MCF 10A (cell line): ENCODE measurements at regions not wholly inside any gene's neighbourhood (a gene's known extent, or its start where the extent isn't known, plus 50 kb on each side); places are given as distances from the start of the nearest gene placed in this dataset.

Source experiments
- BruUV-seq: library from RNA; stranded (reverse); fragments of 400-500 nt; replicated peaks from 2 replicates; lab custom pipeline; 2021; lab: Mats Ljungman, UMichigan
- CTCF ChIA-PET: fragments of 300-600 bp; sonication (Branson Sonifier 250); formaldehyde crosslinking; extraction: SDS; loops from one replicate; lab custom pipeline; 2021; ENCODE audit warnings: antibody characterized with exemption, inconsistent platforms; lab: Yijun Ruan, JAX
- POLR2A ChIA-PET: fragments of 300-600, 350-650 bp; sonication (Branson Sonifier 250); formaldehyde crosslinking; extraction: SDS; loops from one replicate; lab custom pipeline; 2020; ENCODE audit warnings: antibody characterized with exemption, inconsistent platforms; lab: Yijun Ruan, JAX
- DNase-seq: peaks from one replicate; pipeline ENCODE4 v3.0.0-alpha.2; 2018; ENCODE audit not compliant: unreplicated experiment
- H3K27ac Mint-ChIP-seq: one replicate; pipeline ENCODE4 v1.8.0; 2022; ENCODE audit warnings: mild to moderate bottlenecking, low read depth, mixed read lengths; ENCODE audit not compliant: unreplicated experiment
- H3K27me3 Mint-ChIP-seq: one replicate; pipeline ENCODE4 v1.8.0; 2022; ENCODE audit warnings: mixed read lengths; ENCODE audit not compliant: insufficient read depth, unreplicated experiment
- H3K36me3 Mint-ChIP-seq: one replicate; pipeline ENCODE4 v1.8.0; 2022; ENCODE audit warnings: mild to moderate bottlenecking, moderate library complexity, mixed read lengths; ENCODE audit not compliant: insufficient read depth, unreplicated experiment
- H3K4me1 Mint-ChIP-seq: one replicate; pipeline ENCODE4 v1.8.0; 2022; ENCODE audit warnings: mixed read lengths; ENCODE audit not compliant: insufficient read depth, unreplicated experiment
- H3K4me3 Mint-ChIP-seq: one replicate; pipeline ENCODE4 v1.8.0; 2022; ENCODE audit warnings: mild to moderate bottlenecking, moderate library complexity, mixed read lengths; ENCODE audit not compliant: unreplicated experiment
- H3K9me3 Mint-ChIP-seq: one replicate; pipeline ENCODE4 v1.8.0; 2022; ENCODE audit warnings: mixed read lengths; ENCODE audit not compliant: unreplicated experiment
- intact Hi-C: fragments of 100-400 bp; cut with micrococcal nuclease; formaldehyde crosslinking; loops from 2 replicates; pipeline ENCODE4 v1.14.1; 2022
- TF ChIP-seq, protein P1 (sequence below): fragments of 200-600 bp; IDR thresholded peaks from one replicate; pipeline ENCODE4 v1.8.0; 2022; ENCODE audit warnings: antibody characterized with exemption, mild to moderate bottlenecking; ENCODE audit not compliant: unreplicated experiment

DNA sequence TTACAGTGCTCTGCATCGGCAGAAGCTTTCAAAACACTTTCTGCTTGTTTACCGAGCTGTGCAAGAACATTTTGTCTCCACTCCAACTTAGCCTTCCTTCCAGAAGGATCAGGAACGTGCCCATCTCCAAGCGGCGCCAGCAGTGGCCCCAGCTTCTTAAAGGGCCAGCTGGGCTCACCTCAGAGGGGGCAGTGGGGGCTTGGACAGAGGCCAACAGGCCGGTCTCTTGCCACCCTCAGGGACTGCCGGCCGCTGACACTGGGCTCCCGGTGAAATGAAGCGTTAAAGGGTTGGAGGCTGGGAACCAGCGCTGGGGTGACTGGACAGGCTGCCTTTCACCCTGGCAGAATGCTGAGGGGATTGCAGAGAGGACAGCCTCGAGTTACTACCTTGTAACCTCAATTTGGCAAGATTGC is 67.0 kb upstream of the RNU6ATAC start:
- no peak overlapping the region for H3K4me3 Mint-ChIP-seq
- H3K9me3 Mint-ChIP-seq, result no peaks in the 10 kb centered on the region
- no peak overlapping the region for H3K27ac Mint-ChIP-seq
- POLR2A ChIA-PET, result interaction anchor here (1.1 kb wide), 1 partner anchor 59 kb away, joined by 3 read pairs; no protein-coding TSS in a partner anchor
- peaks cover 31% of the 10 kb centered on the region for H3K27me3 Mint-ChIP-seq
- CTCF ChIA-PET, result no interaction called here
- TF ChIP-seq, protein P1, sequence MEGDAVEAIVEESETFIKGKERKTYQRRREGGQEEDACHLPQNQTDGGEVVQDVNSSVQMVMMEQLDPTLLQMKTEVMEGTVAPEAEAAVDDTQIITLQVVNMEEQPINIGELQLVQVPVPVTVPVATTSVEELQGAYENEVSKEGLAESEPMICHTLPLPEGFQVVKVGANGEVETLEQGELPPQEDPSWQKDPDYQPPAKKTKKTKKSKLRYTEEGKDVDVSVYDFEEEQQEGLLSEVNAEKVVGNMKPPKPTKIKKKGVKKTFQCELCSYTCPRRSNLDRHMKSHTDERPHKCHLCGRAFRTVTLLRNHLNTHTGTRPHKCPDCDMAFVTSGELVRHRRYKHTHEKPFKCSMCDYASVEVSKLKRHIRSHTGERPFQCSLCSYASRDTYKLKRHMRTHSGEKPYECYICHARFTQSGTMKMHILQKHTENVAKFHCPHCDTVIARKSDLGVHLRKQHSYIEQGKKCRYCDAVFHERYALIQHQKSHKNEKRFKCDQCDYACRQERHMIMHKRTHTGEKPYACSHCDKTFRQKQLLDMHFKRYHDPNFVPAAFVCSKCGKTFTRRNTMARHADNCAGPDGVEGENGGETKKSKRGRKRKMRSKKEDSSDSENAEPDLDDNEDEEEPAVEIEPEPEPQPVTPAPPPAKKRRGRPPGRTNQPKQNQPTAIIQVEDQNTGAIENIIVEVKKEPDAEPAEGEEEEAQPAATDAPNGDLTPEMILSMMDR, result no peak
- H3K4me1 Mint-ChIP-seq, result no peaks in the 10 kb centered on the region
- intact Hi-C loops, result no loop called here
- no peak for DNase-seq
- peaks cover 5% of the 10 kb centered on the region for H3K36me3 Mint-ChIP-seq
- BruUV-seq, result no TSS peak

DNA sequence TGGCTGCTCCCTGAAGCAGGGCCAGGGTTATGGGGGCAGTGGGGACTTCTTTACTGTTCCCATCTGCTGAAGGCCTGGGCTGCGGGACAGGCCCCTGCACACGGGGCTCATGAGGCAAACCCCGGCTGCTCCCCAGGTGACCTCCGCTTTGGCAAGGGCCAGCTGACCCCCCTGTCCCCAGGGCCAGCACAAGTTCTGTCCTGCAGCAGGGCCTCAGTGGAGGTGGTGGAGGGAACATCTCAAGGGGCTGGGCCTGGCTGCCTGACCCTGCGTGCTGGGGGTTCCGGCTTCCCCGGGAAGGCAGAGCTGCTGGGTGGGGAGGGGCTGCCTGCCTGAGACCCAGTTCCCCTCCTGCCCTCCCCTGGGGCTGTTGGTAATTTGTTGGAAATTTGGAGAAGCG is 67.4 kb upstream of the RNU6ATAC start:
- TF ChIP-seq, protein P1, result no peak
- no peak overlapping the region for H3K4me3 Mint-ChIP-seq
- no peak overlapping the region for H3K27ac Mint-ChIP-seq
- ChIA-PET POLR2A (interaction anchor here (1.1 kb wide), 1 partner anchor 59 kb away, joined by 3 read pairs; no protein-coding TSS in a partner anchor), CTCF (no interaction called here)
- H3K27me3 Mint-ChIP-seq, result peaks cover 31% of the 10 kb centered on the region
- no peak for DNase-seq
- H3K36me3 Mint-ChIP-seq, result peaks cover 5% of the 10 kb centered on the region
- no peaks in the 10 kb centered on the region for H3K9me3 Mint-ChIP-seq
- no peaks in the 10 kb centered on the region for H3K4me1 Mint-ChIP-seq
- no TSS peak for BruUV-seq
- intact Hi-C loops, result no loop called here

DNA sequence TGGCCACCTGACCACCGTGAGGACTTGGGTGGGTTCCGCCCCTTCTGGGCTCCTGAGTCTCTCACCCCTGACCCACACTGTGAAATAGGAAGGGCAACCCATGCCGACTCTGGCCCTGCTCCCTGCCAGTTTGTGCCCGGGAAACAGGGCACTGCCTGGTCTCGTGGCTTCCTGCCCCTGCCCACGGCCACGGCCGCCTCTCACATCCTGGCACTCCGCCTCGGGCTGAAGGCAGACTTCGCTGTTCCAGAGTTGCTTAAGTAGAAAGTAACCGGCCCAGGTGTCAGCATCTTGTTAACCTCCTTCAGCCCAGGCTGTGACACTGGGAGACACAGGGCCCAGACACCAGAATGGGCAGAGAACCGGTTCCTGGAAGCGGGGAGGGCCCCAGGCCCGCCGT is 68.7 kb upstream of the RNU6ATAC start:
- TF ChIP-seq, protein P1, result no peak
- Mint-ChIP-seq H3K27ac (no peak overlapping the region), H3K36me3 (peaks cover 5% of the 10 kb centered on the region), H3K4me3 (no peak overlapping the region), H3K27me3 (peaks cover 28% of the 10 kb centered on the region), H3K9me3 (no peaks in the 10 kb centered on the region), H3K4me1 (no peaks in the 10 kb centered on the region)
- ChIA-PET CTCF (no interaction called here), POLR2A (no interaction called here)
- intact Hi-C loops, result no loop called here
- DNase-seq, result no peak
- BruUV-seq, result no TSS peak

DNA sequence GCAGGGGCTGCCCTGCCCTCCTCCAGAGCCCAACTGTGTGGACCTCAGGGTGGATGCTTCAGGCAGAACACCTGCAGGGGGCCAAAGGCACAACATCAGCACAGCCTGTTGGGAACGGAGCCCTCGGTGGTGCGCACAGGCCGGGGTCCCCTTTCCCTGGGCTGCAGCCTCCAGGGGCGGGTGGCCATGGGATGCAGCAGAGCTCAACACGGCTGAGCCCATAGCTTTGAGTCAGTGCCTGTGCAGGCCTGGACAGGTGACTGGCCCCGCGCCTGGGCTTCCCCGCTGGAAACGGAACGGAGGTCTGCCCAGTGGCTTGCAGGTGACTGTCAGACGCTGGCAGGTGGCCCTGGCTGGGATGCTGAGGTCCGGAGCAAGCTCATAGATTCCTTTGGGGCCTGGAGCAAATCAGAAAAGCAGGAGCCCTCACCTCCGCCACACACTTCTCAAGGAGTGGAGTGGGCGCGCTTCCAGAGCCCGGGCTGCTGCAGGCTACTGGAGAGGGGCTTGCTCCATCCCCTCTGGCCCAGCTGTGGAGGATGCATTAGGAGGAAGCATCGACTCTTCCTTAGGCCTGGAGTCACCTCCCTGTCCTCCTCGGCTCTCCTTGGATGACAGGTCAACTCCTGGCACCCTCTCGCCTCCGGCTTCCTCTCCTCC is 69.8 kb upstream of the RNU6ATAC start:
- Mint-ChIP-seq H3K9me3 (no peaks in the 10 kb centered on the region), H3K4me3 (no peak overlapping the region), H3K27ac (no peak overlapping the region), H3K4me1 (no peaks in the 10 kb centered on the region), H3K27me3 (peaks cover 17% of the 10 kb centered on the region), H3K36me3 (peaks cover 5% of the 10 kb centered on the region)
- peak; percentile 58 for DNase-seq
- BruUV-seq, result no TSS peak
- CTCF ChIA-PET, result interaction anchor here (0.8 kb wide), 1 partner anchor 63 kb away, joined by 3 read pairs; no protein-coding TSS in a partner anchor
- POLR2A ChIA-PET, result interaction anchor here (0.5 to 1.1 kb wide), 3 partner anchors 49 to 222 kb away, joined by 3 read pairs; no protein-coding TSS in a partner anchor
- TF ChIP-seq, protein P1, result no peak
- intact Hi-C loops, result no loop called here
